GM21381 (cell line): ENCODE measurements at regions not wholly inside any gene's neighbourhood (a gene's known extent, or its start where the extent isn't known, plus 50 kb on each side); places are given as distances from the start of the nearest gene placed in this dataset.
"Not testable (repeated sequence)": the region's sequence is repeated elsewhere in the genome, so short reads cannot be mapped to it uniquely, and the experiment has no call there.

Source experiments
- ATAC-seq: cut with Tn5 transposase; IDR thresholded peaks from one replicate; pipeline ENCODE4 v1.9.1; 2021; ENCODE audit warnings: mild to moderate bottlenecking, moderate library complexity; ENCODE audit not compliant: unreplicated experiment

- ATAC-seq, result no peak
These were observed 170.4 kb downstream of the PTPRC start for GRCh38 chr1:198809247-198809646.

- no peak for ATAC-seq
These were observed 172.6 kb downstream of the PTPRC start for GRCh38 chr1:198811449-198811848.

- ATAC-seq, result no peak
These were observed 184.8 kb downstream of the PTPRC start for GRCh38 chr1:198823626-198824025.

- ATAC-seq, result no peak
These were observed 186.4 kb downstream of the PTPRC start for GRCh38 chr1:198825254-198825653.

- ATAC-seq, result no peak
These were observed 190.5 kb downstream of the PTPRC start for GRCh38 chr1:198829356-198829755.

DNA sequence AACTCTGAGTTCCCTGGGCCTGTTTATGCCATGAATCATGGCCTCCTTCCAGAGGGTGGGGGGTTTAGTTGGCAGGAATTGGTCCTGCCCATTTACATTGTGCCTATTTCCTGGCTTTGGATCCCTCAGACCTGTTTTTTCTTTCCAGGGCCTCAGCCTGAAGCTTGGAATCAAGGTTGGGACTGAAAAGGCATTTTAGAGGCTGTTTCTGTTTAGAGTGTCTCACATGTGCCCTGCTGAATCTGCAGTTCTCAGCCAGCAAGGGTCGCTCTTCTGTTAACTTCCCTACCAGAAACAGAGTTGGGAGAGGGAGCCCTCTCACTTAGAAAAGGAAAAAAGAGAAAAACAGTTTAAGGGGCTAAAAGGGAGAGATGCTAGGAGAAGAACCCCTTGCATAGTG lies 191.1 kb downstream of the PTPRC start:
- no peak for ATAC-seq

- ATAC-seq, result no peak
These were observed 191.6 kb downstream of the PTPRC start for GRCh38 chr1:198830412-198830811.

- ATAC-seq, result no peak
These were observed 195.1 kb downstream of the PTPRC start for GRCh38 chr1:198833706-198834503.

- ATAC-seq, result no peak
These were observed 198.6 kb downstream of the PTPRC start for GRCh38 chr1:198837278-198838021.

DNA sequence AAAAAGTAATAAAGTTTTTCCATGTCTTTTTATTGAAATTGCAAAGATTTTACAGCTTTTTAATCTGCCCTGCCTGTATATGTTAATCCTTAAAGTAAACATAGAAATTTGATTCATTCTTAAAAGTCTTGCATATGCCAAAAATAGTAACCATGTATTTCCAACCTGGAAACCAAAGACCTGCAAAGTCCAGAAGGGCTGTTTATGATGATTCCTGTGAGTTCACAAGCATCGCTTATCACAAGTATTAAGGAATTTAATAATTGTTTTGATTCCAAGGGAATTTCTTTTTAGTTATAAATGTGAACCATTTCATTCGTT lies 199.1 kb downstream of the PTPRC start:
- ATAC-seq, result no peak

- no peak for ATAC-seq
These were observed 202.6 kb downstream of the PTPRC start for GRCh38 chr1:198841477-198841876.

DNA sequence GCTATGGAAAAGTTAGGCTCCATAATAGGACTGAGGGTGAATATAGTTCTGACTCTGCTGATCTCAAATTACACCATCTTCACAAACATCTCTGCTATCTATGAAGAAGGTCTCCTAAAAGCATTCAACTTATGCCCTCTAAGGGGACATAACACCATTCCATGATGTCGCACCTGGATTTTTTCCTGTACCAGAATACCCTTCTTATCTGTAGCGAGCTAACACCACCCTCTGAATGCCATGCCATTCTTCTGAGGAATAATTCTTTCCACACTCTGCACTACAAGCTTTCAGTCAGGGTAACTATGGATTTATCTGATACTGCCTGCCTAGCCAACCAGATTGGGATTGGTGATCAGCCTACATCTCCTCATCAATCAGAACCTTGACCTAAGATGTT lies 203.8 kb downstream of the PTPRC start:
- no peak for ATAC-seq

DNA sequence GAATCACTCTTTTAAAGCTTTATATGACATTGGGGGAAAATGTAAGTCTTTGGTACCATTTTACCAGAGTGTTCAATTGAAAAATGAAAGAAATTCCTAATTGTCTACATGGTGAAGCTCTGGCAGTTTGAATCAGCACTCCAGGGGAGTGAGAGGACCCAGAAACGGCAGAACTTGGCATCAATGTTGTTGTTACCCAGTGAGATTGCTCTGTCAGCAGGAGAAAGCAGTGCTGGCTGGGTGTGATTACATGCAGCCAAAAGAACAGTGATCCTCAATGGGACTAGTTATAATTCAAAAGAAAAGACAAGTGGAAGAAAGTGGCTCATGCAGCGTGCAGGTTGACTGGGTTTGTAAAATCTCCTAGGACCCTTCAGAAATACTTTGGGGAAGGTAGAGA lies 206.4 kb downstream of the PTPRC start:
- ATAC-seq, result no peak

DNA sequence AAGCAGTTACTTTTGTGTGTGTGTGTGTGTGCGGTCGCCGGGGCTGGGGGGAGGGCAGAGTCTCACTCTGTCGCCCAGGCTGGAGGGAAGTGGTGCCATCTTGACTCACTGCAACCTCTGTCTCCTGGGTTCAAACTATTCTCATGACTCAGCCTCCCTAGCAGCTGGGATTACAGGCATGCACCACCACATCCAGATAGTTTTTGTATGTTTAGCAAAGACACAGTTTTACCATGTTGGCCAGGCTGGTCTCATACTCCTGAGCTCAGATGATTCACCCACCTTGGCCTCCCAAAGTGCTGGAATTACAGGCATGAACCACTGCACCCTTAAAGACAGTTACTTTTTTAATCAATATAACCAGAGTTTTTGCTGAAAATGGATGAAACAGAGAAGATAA lies 207.0 kb downstream of the PTPRC start:
- ATAC-seq, result no peak

DNA sequence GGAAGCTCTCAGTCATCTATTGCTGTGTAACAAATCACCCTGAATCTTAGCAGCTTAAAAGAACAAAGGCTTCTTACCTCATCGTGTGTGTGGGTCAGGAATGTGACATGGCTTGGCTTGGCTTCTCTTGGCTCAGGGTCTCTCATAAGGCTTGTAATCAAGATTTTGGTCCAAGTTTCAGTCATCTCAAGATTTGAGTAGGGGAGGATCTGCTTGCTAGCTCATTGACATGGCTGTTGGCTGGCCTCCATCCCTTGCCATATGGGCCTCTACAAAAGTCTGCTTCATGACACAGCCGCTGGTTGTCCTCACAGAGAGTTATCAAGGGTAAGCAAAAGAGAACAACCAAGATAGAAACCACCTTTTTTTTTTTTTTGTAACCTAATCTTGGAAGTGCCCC lies 207.7 kb downstream of the PTPRC start:
- ATAC-seq, result no peak

DNA sequence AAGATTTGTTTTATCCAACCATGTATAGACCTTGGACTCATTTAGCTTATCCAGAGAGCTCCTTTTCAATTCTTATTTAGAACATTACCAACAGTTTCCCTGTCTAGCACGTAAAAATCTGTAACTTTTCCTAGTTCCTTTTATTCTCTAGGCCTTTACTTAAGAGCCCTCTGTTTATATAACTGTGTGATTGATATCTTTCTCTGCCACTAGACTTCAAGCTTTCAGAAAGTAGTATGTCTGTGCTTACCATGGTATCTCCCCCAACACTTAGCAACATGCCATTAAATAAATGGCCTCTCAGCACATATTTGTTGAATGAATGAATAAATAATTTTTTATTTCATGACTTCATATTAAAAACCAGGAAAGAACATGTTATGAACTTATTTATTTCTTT lies 209.4 kb downstream of the PTPRC start:
- no peak for ATAC-seq

DNA sequence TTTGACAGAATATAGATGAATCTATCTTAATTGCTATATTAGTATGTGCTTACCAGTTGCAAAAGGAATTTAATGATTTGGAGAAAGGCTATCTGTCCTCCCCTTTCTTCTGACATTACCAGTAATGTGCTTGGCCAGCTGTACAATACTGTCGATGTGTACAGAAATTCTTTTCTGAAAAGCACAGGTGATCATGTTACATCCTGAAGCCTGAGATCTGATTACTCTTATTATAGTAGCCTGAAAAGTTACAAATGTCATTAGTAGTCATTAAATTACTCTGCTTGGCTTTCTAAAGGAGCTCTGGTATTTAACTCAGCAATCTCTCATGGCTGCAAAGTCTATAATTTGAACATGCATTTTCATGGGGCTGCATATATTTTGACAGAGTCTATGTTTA lies 209.8 kb downstream of the PTPRC start:
- ATAC-seq, result no peak

DNA sequence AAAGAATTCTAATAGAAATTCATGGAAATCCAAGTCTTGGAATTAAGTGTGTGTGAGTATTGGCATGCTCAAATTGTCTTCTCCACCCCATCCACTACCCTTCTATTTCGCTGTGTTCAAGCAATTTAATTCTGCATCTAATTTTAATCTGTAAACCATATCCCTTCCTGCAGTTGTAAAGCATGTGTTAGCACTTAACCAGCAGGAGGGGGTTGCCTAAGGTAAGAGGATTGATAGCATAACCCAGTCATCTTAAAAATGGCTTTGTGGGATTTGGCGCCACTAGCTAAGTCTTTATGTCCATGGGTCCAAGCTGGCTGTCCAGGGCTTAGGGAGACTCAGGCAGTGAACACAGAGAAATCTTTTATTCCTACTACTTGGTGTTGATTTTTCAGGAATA lies 210.3 kb downstream of the PTPRC start:
- no peak for ATAC-seq

DNA sequence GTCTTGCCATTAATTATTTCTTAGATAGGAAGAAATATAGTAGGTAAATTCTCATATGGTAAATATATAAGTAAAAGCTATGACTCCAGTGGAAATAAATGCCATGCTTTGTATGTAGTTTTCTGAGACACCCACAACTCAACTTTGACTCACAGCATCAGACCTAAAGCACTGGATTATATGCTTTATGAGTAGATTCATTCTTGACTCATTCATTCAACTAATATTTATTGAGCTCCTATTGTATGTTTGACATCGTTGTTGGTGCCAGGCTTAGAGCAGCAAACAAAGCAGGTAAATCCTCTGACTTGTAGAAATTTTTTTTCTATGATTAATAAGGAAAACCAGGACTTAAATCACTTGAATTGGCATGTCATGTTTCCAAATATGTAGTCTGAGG lies 211.4 kb downstream of the PTPRC start:
- no peak for ATAC-seq

DNA sequence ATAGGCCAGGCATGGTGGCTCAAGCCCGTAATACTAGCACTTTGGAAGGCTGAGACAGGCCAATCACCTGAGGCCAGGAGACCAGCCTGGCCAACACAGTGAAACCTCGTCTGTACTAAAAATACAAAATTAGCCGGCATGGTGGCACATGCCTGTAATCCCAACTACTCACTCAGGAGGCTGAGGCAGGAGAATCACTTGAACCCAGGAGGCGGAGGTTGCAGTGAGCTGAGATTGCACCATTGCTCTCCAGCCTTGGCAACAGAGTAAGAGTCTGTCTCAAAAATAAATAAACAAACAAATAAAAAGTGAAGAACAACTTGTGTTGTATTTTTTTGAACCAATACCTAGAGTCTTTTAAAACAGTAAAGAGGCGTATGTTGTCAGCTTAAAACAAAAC lies 212.1 kb downstream of the PTPRC start:
- not testable (repeated sequence) for ATAC-seq

DNA sequence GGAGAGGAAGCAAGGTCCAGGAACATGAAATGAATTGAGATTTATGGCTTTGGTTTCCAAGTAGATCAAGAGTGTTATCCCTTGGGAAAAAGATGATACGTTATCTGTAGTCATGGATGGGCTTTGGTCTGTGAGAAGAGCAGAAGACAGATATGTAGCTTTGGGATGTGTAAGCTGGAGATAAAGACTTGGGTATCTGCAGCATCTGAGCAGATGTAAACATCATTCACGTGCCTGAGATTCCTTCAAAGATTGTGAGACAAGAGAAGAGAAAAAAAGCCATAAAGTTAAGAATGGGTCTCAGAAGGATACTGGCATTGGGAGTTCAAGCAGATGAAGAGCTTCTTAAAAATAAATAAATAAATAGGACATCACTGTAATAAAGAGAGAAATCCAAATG lies 217.8 kb downstream of the PTPRC start:
- no peak for ATAC-seq

- no peak for ATAC-seq
These were observed 219.2 kb downstream of the PTPRC start for GRCh38 chr1:198858033-198858432.

DNA sequence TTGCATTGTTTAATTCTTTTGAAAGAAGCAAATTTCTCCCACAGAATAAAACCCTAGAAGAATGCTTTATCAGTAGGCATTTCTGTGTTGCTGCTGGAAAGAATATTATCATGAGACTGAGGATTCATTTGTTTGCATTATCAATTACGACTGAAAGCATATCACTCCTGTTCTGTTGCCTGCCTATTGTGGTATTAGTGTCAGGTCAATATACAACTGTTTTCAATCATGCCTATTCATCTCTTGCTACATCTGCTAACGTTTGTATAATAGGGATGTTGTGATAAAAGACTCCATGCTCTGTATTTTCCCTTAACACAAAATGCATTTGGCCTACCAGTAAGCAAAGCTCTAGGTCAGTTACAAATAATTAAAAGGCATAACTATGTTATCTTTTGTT lies 221.5 kb downstream of the PTPRC start:
- ATAC-seq, result no peak
